Ascending aorta (tissue), 2 donors: ENCODE measurements at regions not wholly inside any gene's neighbourhood (a gene's known extent, or its start where the extent isn't known, plus 50 kb on each side); places are given as distances from the start of the nearest gene placed in this dataset.
"Not testable (repeated sequence)": the region's sequence is repeated elsewhere in the genome, so short reads cannot be mapped to it uniquely, and the experiment has no call there.

Experiments
- DNase-seq, 2 donors: peaks; one replicate each; pipeline ENCODE4 v3.0.0-alpha.2; 2019; ENCODE audit warnings: low spot score in 2 of 2
- H3K27ac ChIP-seq, 2 donors: fragments of 200-600 bp; sonication (generic); one replicate each; pipeline ENCODE4 v1.5.1; 2016 to 2017; ENCODE audit warnings: mild to moderate bottlenecking in 1 of 2
- H3K27me3 ChIP-seq: fragments of 200-600 bp; sonication (generic); one replicate; pipeline ENCODE4 v1.5.1; 2017
- H3K36me3 ChIP-seq, 2 donors: fragments of 200-600 bp; sonication (generic); one replicate each; pipeline ENCODE4 v1.5.1; 2016
- H3K4me1 ChIP-seq, 2 donors: fragments of 200-600 bp; sonication (generic); one replicate each; pipeline ENCODE4 v1.5.1; 2016 to 2017; ENCODE audit warnings: mild to moderate bottlenecking in 1 of 2
- H3K4me3 ChIP-seq, 2 donors: fragments of 200-600 bp; sonication (generic); one replicate each; pipeline ENCODE4 v1.5.1; 2016 to 2017; ENCODE audit warnings: mild to moderate bottlenecking in 1 of 2
- H3K9me3 ChIP-seq, 2 donors: fragments of 200-600 bp; sonication (generic); one replicate each; pipeline ENCODE4 v1.5.1; 2016
- CTCF ChIP-seq, 3 experiments: fragments of 200-600 bp in 2 of 3; fragments of 450-650 bp in 1 of 3; sonication (generic) in 2 of 3; IDR thresholded peaks; one replicate each; pipeline ENCODE4 v1.5.1; 2016 to 2019; ENCODE audit warnings: antibody characterized with exemption in 3 of 3, mild to moderate bottlenecking in 1 of 3, moderate library complexity in 1 of 3
- intact Hi-C: fragments of 100-400 bp; cut with DNase I; formaldehyde crosslinking; loops from one replicate; pipeline ENCODE4 v1.15.1; 2023

GRCh38 chr1:182317611-182318161 lies 73.9 kb downstream of the GLUL start:
- TF ChIP-seq CTCF (IDR thresholded peaks at IDR 0.05): no peak
- Histone ChIP-seq H3K4me1 (no peaks in the 10 kb centered on the region), H3K27ac (no peak overlapping the region), H3K36me3 (no peaks in the 10 kb centered on the region), H3K4me3 (no peak overlapping the region), H3K27me3 (no peaks in the 10 kb centered on the region), H3K9me3 (no peaks in the 10 kb centered on the region)
- DNase-seq: no peak
- intact Hi-C loops: no loop called here

GRCh38 chr1:182316454-182316853 lies 75.1 kb downstream of the GLUL start:
- H3K27ac ChIP-seq, H3K4me1 ChIP-seq, DNase-seq, H3K27me3 ChIP-seq, H3K9me3 ChIP-seq, H3K4me3 ChIP-seq, intact Hi-C loops, H3K36me3 ChIP-seq: not testable (repeated sequence)

DNA sequence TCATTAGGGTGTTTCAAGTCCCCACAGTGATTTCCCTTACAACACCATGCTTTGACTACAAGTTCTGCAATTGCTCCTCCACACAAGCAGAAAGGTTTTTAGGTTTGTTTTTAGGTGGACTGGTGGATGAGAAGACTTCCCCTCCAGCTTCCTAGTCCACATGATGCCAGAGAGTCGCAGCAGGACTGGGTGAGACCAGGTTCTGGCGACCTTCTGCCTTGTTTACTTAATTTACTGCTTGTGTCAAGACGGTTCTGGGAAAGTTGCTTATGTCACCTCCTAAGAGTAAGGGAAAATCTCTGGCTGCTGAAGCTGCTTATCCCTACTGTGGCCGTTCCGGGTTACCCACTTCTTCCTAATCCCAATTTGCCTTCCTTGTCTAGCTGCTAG lies 76.4 kb downstream of the GLUL start:
- H3K4me1 ChIP-seq: no peaks in the 10 kb centered on the region
- no peak overlapping the region for H3K27ac ChIP-seq
- H3K27me3 ChIP-seq: no peaks in the 10 kb centered on the region
- H3K9me3 ChIP-seq: no peaks in the 10 kb centered on the region
- no peak for DNase-seq
- TF ChIP-seq CTCF (IDR thresholded peaks at IDR 0.05): no peak
- intact Hi-C loops: no loop called here
- no peaks in the 10 kb centered on the region for H3K36me3 ChIP-seq
- no peak overlapping the region for H3K4me3 ChIP-seq

GRCh38 chr1:182309631-182310351 lies 81.8 kb downstream of the GLUL start:
- TF ChIP-seq CTCF (IDR thresholded peaks at IDR 0.05): no peak
- Histone ChIP-seq H3K27ac (no peak overlapping the region), H3K4me1 (no peaks in the 10 kb centered on the region), H3K4me3 (no peak overlapping the region), H3K27me3 (no peaks in the 10 kb centered on the region), H3K36me3 (no peaks in the 10 kb centered on the region), H3K9me3 (no peaks in the 10 kb centered on the region)
- DNase-seq: no peak
- intact Hi-C loops: no loop called here

DNA sequence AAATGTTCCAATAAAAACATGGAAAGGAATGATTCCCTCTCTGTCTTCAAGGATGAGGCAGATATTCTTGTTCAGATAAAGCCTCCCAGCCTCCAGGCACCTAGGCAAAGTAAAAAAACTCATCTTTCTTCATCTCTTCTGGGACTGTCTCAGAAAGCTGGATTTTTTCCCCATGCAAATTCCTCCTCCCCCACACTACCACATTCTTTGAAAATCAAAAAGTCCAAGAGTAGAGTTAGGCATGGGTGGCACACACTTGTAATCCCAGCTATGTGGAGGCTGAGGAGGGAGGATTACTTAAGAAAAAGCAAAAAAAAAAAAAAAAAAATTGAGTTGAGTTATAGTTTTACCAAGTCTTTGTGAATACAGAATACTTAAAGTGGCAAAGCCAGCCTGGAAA lies 82.8 kb downstream of the GLUL start:
- TF ChIP-seq CTCF (IDR thresholded peaks at IDR 0.05): no peak
- Histone ChIP-seq H3K27ac (no peak overlapping the region), H3K27me3 (no peaks in the 10 kb centered on the region), H3K36me3 (no peaks in the 10 kb centered on the region), H3K9me3 (no peaks in the 10 kb centered on the region), H3K4me3 (no peak overlapping the region), H3K4me1 (no peaks in the 10 kb centered on the region)
- intact Hi-C loops: no loop called here
- DNase-seq: no peak

DNA sequence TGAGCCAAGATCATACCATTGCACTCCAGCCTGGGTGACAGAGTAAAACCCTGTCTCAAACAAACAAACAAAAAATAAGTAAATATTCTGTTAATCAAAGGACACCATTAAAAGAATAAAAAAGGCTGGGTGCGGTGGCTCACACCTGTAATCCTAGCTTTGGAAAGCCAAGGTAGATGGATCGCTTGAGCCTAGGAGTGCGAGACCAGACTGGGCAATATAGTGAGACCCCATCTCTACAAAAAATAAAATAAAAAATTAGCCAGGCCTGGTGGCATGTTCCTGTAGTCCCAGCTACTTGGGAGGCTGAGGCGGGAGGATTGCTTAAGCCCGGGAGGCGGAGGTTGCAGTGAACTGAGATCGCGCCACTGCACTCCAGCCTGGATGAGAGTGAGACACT lies 84.1 kb downstream of the GLUL start:
- H3K27ac ChIP-seq, DNase-seq, H3K27me3 ChIP-seq, intact Hi-C loops, H3K4me3 ChIP-seq, H3K36me3 ChIP-seq, H3K4me1 ChIP-seq, H3K9me3 ChIP-seq: not testable (repeated sequence)

GRCh38 chr1:182305861-182306260 lies 85.7 kb downstream of the GLUL start:
- no peak overlapping the region for H3K27ac ChIP-seq
- no peak overlapping the region for H3K4me3 ChIP-seq
- no peak for DNase-seq
- TF ChIP-seq CTCF (IDR thresholded peaks at IDR 0.05): no peak
- intact Hi-C loops: no loop called here
- H3K27me3 ChIP-seq: no peaks in the 10 kb centered on the region
- H3K36me3 ChIP-seq: no peaks in the 10 kb centered on the region
- no peaks in the 10 kb centered on the region for H3K4me1 ChIP-seq
- H3K9me3 ChIP-seq: no peaks in the 10 kb centered on the region
